GM12878 (cell line): ENCODE measurements at regions not wholly inside any gene's neighbourhood (a gene's known extent, or its start where the extent isn't known, plus 50 kb on each side); places are given as distances from the start of the nearest gene placed in this dataset.

Experiments
- ATAC-seq: fragments of 200-7000 bp; cut with Tn5 transposase; 3 replicates; pipeline ENCODE4 v1.9.1; 2020; ENCODE audit warnings: mild to moderate bottlenecking, moderate library complexity
- BruUV-seq: library from RNA; stranded (reverse); fragments of 400-500 nt; replicated peaks from 2 replicates; lab custom pipeline; 2021; lab: Mats Ljungman, UMichigan
- CTCF ChIA-PET: fragments of 300-600 bp; sonication (Branson Sonifier 250); formaldehyde crosslinking; extraction: SDS; loops from one replicate; lab custom pipeline; 2021; ENCODE audit warnings: inconsistent platforms; lab: Yijun Ruan, JAX
- POLR2A ChIA-PET: fragments of 350-600 bp; formaldehyde crosslinking; extraction: SDS; loops from one replicate; lab custom pipeline; 2021; ENCODE audit warnings: inconsistent platforms; lab: Charles Lee
- RAD21 ChIA-PET: fragments of 300-600 bp; sonication (Branson Sonifier 250); formaldehyde crosslinking; loops from one replicate; lab custom pipeline; 2023; ENCODE audit warnings: antibody characterized with exemption; ENCODE audit not compliant: unreplicated experiment; lab: Charles Lee
- SMC1A ChIA-PET: fragments of 300-600 bp; sonication (Branson Sonifier 250); formaldehyde crosslinking; loops from one replicate; lab custom pipeline; 2023; ENCODE audit not compliant: unreplicated experiment, uncharacterized antibody; lab: Charles Lee
- DNase-seq: peaks from one replicate; pipeline ENCODE4 v3.0.0-alpha.2; 2011; ENCODE audit warnings: low read depth, low spot score
- FAIRE-seq: peaks from 3 replicates; lab custom pipeline; 2011; peaks lifted over from hg19 to GRCh38; lab: Jason Lieb, UNC
- H2AFZ ChIP-seq: 2 replicates; pipeline ENCODE4 v1.6.0; 2011; ENCODE audit warnings: low read depth, low read length, control low read depth; ENCODE audit not compliant: control insufficient read depth
- H3K27ac ChIP-seq: 2 replicates; pipeline ENCODE4 v1.5.1; 2011; ENCODE audit warnings: control low read depth; ENCODE audit not compliant: control insufficient read depth, insufficient read depth
- H3K27me3 ChIP-seq, 2 experiments: replicated peaks in 1 of 2; 2 replicates each; pipeline versions ENCODE4 v1.6.0 to v1.6.1; 2011; ENCODE audit warnings: low read length in 1 of 2; ENCODE audit not compliant: control insufficient read depth in 2 of 2, insufficient read depth in 2 of 2
- H3K36me3 ChIP-seq, 2 experiments: 2 replicates each; pipeline ENCODE4 v1.5.1; 2011; ENCODE audit warnings: low read length in 1 of 2; ENCODE audit not compliant: control insufficient read depth in 2 of 2, insufficient read depth in 2 of 2
- H3K4me1 ChIP-seq: 2 replicates; pipeline ENCODE4 v1.6.1; 2011; ENCODE audit warnings: mild to moderate bottlenecking, low read length, moderate library complexity, mixed read lengths; ENCODE audit not compliant: control insufficient read depth, insufficient read depth
- H3K4me2 ChIP-seq: 2 replicates; pipeline ENCODE4 v1.6.0; 2011; ENCODE audit warnings: control low read depth; ENCODE audit not compliant: control insufficient read depth, insufficient read depth
- H3K4me3 ChIP-seq: fragments of 200-600 bp; sonication (generic); 2 replicates; pipeline ENCODE4 v1.5.1; 2016
- H3K79me2 ChIP-seq: 2 replicates; pipeline ENCODE4 v1.6.0; 2011; ENCODE audit warnings: low read length; ENCODE audit not compliant: control insufficient read depth, insufficient read depth
- H3K9ac ChIP-seq: 2 replicates; pipeline ENCODE4 v1.8.0; 2011; ENCODE audit warnings: low read length, control low read depth, mixed read lengths; ENCODE audit not compliant: control insufficient read depth, insufficient read depth
- H3K9me3 ChIP-seq: replicated peaks from 3 replicates; pipeline ENCODE4 v1.5.1; 2011; ENCODE audit warnings: mild to moderate bottlenecking, low read length; ENCODE audit not compliant: control insufficient read depth, insufficient read depth
- H4K20me1 ChIP-seq: 2 replicates; pipeline ENCODE4 v1.6.0; 2011; ENCODE audit not compliant: control insufficient read depth, insufficient read depth
- BRCA1 ChIP-seq: IDR thresholded peaks from 2 replicates; pipeline ENCODE4 v1.6.1; 2011; ENCODE audit warnings: low read depth, low read length, improper control_type of control experiment
- HDAC6 ChIP-seq: fragments of 200-600 bp; sonication (generic); IDR thresholded peaks from one replicate; pipeline ENCODE4 v1.8.0; 2017; ENCODE audit warnings: antibody characterized with exemption; ENCODE audit not compliant: unreplicated experiment
- IRF4 ChIP-seq: IDR thresholded peaks from 2 replicates; pipeline ENCODE4 v1.6.1; 2011; ENCODE audit warnings: low read depth, low read length
- MEF2A ChIP-seq: IDR thresholded peaks from 2 replicates; pipeline ENCODE4 v1.6.1; 2011; ENCODE audit warnings: low read depth, mild to moderate bottlenecking, low read length, moderate library complexity; ENCODE audit not compliant: insufficient read depth
- NR2C2 ChIP-seq: IDR thresholded peaks from 2 replicates; pipeline ENCODE4 v1.6.1; 2011; ENCODE audit warnings: borderline replicate concordance, low read depth; ENCODE audit not compliant: control insufficient read depth, insufficient read length
- RAD51 ChIP-seq: fragments of 450-650 bp; IDR thresholded peaks from 2 replicates; pipeline ENCODE4 v1.6.1; 2016; ENCODE audit warnings: moderate library complexity, mild to moderate bottlenecking, inconsistent platforms
- RB1 ChIP-seq: fragments of 450-650 bp; formaldehyde crosslinking; IDR thresholded peaks from 2 replicates; pipeline ENCODE4 v1.6.1; 2017; ENCODE audit warnings: mild to moderate bottlenecking, borderline replicate concordance
- RELA ChIP-seq: fragments of 450-650 bp; IDR thresholded peaks from 2 replicates; pipeline ENCODE4 v1.8.0; 2014; ENCODE audit warnings: borderline replicate concordance; ENCODE audit not compliant: partially characterized antibody
- SMAD1 ChIP-seq: fragments of 450-650 bp; IDR thresholded peaks from 2 replicates; pipeline ENCODE4 v1.6.1; 2018; ENCODE audit warnings: mild to moderate bottlenecking, low read depth; ENCODE audit not compliant: partially characterized antibody
- TCF12 ChIP-seq: IDR thresholded peaks from 2 replicates; pipeline ENCODE4 v1.6.1; 2011; ENCODE audit warnings: low read depth, mild to moderate bottlenecking, low read length
- TCF3 ChIP-seq: IDR thresholded peaks from 2 replicates; pipeline ENCODE4 v1.6.1; 2012; ENCODE audit warnings: low read depth, mild to moderate bottlenecking, low read length, borderline replicate concordance; ENCODE audit not compliant: insufficient read depth
- YY1 ChIP-seq: IDR thresholded peaks from 2 replicates; pipeline ENCODE4 v1.6.1; 2011; ENCODE audit warnings: low read depth, mild to moderate bottlenecking, low read length
- WGBS: methylation state at CpG from one replicate; pipeline ENCODE4 v1.1.6; 2016; ENCODE audit warnings: low lambda C conversion rate; ENCODE audit not compliant: insufficient replicate concordance, insufficient coverage; ENCODE audit errors: missing lambda C conversion rate; 5-methylcytosine and 5-hydroxymethylcytosine counted together
- in situ Hi-C: fragments of 300-500 bp; cut with MboI; formaldehyde crosslinking; loops from 9 replicates; pipeline ENCODE4 v1.14.3; 2018; ENCODE audit warnings: mixed read lengths
- intact Hi-C: fragments of 100-400 bp; cut with micrococcal nuclease; formaldehyde crosslinking; loops from one replicate; pipeline ENCODE4 v1.14.2; 2022; ENCODE audit not compliant: unreplicated experiment
- TF ChIP-seq, protein P1 (sequence below): fragments of 450-650 bp; IDR thresholded peaks from 2 replicates; pipeline ENCODE4 v1.6.1; 2017; ENCODE audit warnings: borderline replicate concordance
- TF ChIP-seq, protein P2 (sequence below): fragments of 450-650 bp; IDR thresholded peaks from 2 replicates; pipeline ENCODE4 v1.6.1; 2018; ENCODE audit warnings: borderline replicate concordance, mild to moderate bottlenecking; ENCODE audit not compliant: partially characterized antibody
- TF ChIP-seq, protein P3 (sequence below): IDR thresholded peaks from 2 replicates; pipeline ENCODE4 v1.6.1; 2012; ENCODE audit warnings: low read depth, low read length, improper control_type of control experiment
- TF ChIP-seq, protein P4 (sequence below): IDR thresholded peaks from 2 replicates; pipeline ENCODE4 v1.6.1; 2011; ENCODE audit warnings: mild to moderate bottlenecking, low read depth, low read length, moderate library complexity; ENCODE audit not compliant: insufficient replicate concordance
- TF ChIP-seq, protein P5 (sequence below): fragments of 450-650 bp; IDR thresholded peaks from 2 replicates; pipeline ENCODE4 v1.6.1; 2016; ENCODE audit warnings: mild to moderate bottlenecking

DNA sequence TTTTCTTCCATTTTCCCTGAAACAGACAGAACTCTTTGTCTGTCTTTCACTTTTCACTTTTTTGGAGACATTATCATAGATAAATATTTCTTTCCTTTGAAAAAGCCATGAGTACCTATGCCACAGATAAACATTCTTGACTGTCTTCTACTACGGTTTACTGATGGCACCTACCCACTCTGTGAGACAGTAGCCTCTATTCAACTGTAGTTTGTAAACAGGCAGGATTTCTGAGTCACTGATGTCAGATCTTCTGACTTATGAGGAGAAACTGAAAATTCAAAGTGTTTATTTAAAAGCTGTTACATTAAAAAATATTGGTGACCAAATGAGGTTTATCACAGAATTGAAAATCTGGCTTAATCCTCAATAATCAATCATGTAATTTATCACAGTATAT lies 658.4 kb downstream of the TOX3 start:
- Histone ChIP-seq H4K20me1 (no peaks in the 10 kb centered on the region), H3K27me3 (no peaks in the 10 kb centered on the region), H3K4me1 (no peaks in the 10 kb centered on the region), H3K9me3 (no peaks in the 10 kb centered on the region), H3K36me3 (no peaks in the 10 kb centered on the region), H3K9ac (no peak overlapping the region), H2AFZ (no peak overlapping the region), H3K27ac (no peak overlapping the region), H3K4me2 (no peak overlapping the region), H3K79me2 (no peaks in the 10 kb centered on the region), H3K4me3 (no peak overlapping the region)
- ChIA-PET POLR2A (no interaction called here), RAD21 (no interaction called here), SMC1A (no interaction called here), CTCF (no interaction called here)
- BruUV-seq: no TSS peak
- DNase-seq (no peak), ATAC-seq (no peak), FAIRE-seq (no peak)
- in situ Hi-C loops: no loop called here
- intact Hi-C loops: no loop called here
- WGBS: 0% methylated on average over 1 of the region's 1 CpG
- TF ChIP-seq RELA (no peak), HDAC6 (no peak), MEF2A (no peak), SMAD1 (no peak), RB1 (no peak), TCF12 (no peak), IRF4 (no peak), NR2C2 (no peak), YY1 (no peak), BRCA1 (no peak), RAD51 (no peak), TCF3 (no peak)
- TF ChIP-seq, protein P1, sequence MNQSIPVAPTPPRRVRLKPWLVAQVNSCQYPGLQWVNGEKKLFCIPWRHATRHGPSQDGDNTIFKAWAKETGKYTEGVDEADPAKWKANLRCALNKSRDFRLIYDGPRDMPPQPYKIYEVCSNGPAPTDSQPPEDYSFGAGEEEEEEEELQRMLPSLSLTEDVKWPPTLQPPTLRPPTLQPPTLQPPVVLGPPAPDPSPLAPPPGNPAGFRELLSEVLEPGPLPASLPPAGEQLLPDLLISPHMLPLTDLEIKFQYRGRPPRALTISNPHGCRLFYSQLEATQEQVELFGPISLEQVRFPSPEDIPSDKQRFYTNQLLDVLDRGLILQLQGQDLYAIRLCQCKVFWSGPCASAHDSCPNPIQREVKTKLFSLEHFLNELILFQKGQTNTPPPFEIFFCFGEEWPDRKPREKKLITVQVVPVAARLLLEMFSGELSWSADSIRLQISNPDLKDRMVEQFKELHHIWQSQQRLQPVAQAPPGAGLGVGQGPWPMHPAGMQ: no peak
- TF ChIP-seq, protein P2, sequence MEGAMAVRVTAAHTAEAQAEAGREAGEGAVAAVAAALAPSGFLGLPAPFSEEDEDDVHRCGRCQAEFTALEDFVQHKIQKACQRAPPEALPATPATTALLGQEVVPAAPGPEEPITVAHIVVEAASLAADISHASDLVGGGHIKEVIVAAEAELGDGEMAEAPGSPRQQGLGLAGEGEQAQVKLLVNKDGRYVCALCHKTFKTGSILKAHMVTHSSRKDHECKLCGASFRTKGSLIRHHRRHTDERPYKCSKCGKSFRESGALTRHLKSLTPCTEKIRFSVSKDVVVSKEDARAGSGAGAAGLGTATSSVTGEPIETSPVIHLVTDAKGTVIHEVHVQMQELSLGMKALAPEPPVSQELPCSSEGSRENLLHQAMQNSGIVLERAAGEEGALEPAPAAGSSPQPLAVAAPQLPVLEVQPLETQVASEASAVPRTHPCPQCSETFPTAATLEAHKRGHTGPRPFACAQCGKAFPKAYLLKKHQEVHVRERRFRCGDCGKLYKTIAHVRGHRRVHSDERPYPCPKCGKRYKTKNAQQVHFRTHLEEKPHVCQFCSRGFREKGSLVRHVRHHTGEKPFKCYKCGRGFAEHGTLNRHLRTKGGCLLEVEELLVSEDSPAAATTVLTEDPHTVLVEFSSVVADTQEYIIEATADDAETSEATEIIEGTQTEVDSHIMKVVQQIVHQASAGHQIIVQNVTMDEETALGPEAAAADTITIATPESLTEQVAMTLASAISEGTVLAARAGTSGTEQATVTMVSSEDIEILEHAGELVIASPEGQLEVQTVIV: no peak
- TF ChIP-seq, protein P3, sequence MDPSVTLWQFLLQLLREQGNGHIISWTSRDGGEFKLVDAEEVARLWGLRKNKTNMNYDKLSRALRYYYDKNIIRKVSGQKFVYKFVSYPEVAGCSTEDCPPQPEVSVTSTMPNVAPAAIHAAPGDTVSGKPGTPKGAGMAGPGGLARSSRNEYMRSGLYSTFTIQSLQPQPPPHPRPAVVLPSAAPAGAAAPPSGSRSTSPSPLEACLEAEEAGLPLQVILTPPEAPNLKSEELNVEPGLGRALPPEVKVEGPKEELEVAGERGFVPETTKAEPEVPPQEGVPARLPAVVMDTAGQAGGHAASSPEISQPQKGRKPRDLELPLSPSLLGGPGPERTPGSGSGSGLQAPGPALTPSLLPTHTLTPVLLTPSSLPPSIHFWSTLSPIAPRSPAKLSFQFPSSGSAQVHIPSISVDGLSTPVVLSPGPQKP: no peak
- TF ChIP-seq, protein P4, sequence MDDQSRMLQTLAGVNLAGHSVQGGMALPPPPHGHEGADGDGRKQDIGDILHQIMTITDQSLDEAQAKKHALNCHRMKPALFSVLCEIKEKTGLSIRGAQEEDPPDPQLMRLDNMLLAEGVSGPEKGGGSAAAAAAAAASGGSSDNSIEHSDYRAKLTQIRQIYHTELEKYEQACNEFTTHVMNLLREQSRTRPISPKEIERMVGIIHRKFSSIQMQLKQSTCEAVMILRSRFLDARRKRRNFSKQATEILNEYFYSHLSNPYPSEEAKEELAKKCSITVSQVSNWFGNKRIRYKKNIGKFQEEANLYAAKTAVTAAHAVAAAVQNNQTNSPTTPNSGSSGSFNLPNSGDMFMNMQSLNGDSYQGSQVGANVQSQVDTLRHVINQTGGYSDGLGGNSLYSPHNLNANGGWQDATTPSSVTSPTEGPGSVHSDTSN: no peak
- TF ChIP-seq, protein P5, sequence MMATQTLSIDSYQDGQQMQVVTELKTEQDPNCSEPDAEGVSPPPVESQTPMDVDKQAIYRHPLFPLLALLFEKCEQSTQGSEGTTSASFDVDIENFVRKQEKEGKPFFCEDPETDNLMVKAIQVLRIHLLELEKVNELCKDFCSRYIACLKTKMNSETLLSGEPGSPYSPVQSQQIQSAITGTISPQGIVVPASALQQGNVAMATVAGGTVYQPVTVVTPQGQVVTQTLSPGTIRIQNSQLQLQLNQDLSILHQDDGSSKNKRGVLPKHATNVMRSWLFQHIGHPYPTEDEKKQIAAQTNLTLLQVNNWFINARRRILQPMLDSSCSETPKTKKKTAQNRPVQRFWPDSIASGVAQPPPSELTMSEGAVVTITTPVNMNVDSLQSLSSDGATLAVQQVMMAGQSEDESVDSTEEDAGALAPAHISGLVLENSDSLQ: no peak
